K562 (cell line): ENCODE measurements at regions not wholly inside any gene's neighbourhood (a gene's known extent, or its start where the extent isn't known, plus 50 kb on each side); places are given as distances from the start of the nearest gene placed in this dataset.

Experiments used
- ATAC-seq: fragments of 200-7000 bp; cut with Tn5 transposase; 3 replicates; pipeline ENCODE4 v1.9.1; 2020; ENCODE audit warnings: moderate library complexity
- BruUV-seq: library from RNA; stranded (reverse); fragments of 400-500 nt; replicated peaks from 2 replicates; lab custom pipeline; 2021; lab: Mats Ljungman, UMichigan
- CTCF ChIA-PET: fragments of 300-600 bp; formaldehyde crosslinking; extraction: SDS; loops from one replicate; lab custom pipeline; 2021; ENCODE audit warnings: low intra/inter-chr PET ratio; lab: Yijun Ruan, JAX
- POLR2A ChIA-PET: fragments of 300-600, 350-650 bp; sonication (Branson Sonifier 250); formaldehyde crosslinking; extraction: SDS; loops from one replicate; lab custom pipeline; 2021; ENCODE audit warnings: antibody characterized with exemption, inconsistent platforms; lab: Yijun Ruan, JAX
- DNase-seq, 4 experiments: peaks; one replicate each; pipeline versions ENCODE4 v3.0.0 to v3.0.0-alpha.2; 2011 to 2018; ENCODE audit warnings: low spot score in 3 of 4, mixed read lengths in 3 of 4; ENCODE audit errors: extremely low read depth in 1 of 4
- FAIRE-seq: peaks from 2 replicates; lab custom pipeline; 2011; peaks lifted over from hg19 to GRCh38; lab: Jason Lieb, UNC
- H2AFZ ChIP-seq: 2 replicates; pipeline ENCODE4 v1.6.0; 2011; ENCODE audit warnings: low read depth, low read length, control low read depth, inconsistent platforms
- H3K27ac ChIP-seq: fragments of 200-600 bp; 3 replicates; pipeline ENCODE4 v1.8.0; 2011; ENCODE audit warnings: low read depth, mild to moderate bottlenecking, control low read depth, inconsistent platforms, low read length, moderate library complexity, mixed read lengths; ENCODE audit errors: extremely low read depth
- H3K27me3 ChIP-seq, 2 experiments: fragments of 300-600 bp in 1 of 2; 2 replicates in 1 of 2; 3 replicates in 1 of 2; pipeline versions ENCODE4 v1.6.0 to v1.8.0; 2011; ENCODE audit warnings: inconsistent platforms in 2 of 2, low read length in 2 of 2, mild to moderate bottlenecking in 1 of 2, mixed read lengths in 1 of 2, moderate library complexity in 1 of 2; ENCODE audit not compliant: control insufficient read depth in 2 of 2, insufficient read depth in 2 of 2
- H3K36me3 ChIP-seq: fragments of 300-600 bp; 3 replicates; pipeline ENCODE4 v1.8.0; 2011; ENCODE audit warnings: mild to moderate bottlenecking, low read length, inconsistent platforms; ENCODE audit not compliant: control insufficient read depth, insufficient read depth
- H3K4me1 ChIP-seq, 2 experiments: fragments of 200-600 bp in 1 of 2; replicated peaks in 1 of 2; 2 replicates in 1 of 2; 3 replicates in 1 of 2; pipeline versions ENCODE4 v1.5.1 to v1.8.0; 2011; ENCODE audit warnings: inconsistent platforms in 2 of 2, low read length in 2 of 2, mild to moderate bottlenecking in 1 of 2, mixed read lengths in 1 of 2, moderate library complexity in 1 of 2; ENCODE audit not compliant: control insufficient read depth in 2 of 2, insufficient read depth in 2 of 2
- H3K4me2 ChIP-seq: 2 replicates; pipeline ENCODE4 v1.6.1; 2011; ENCODE audit warnings: low read length, control low read depth, inconsistent platforms, mixed read lengths; ENCODE audit not compliant: insufficient read depth
- H3K4me3 ChIP-seq: fragments of 200-600 bp; sonication (generic), shearing (Covaris generic); 2 replicates; pipeline ENCODE4 v1.5.1; 2016; ENCODE audit warnings: control low read depth, inconsistent platforms
- H3K79me2 ChIP-seq: fragments of 200-600 bp; 3 replicates; pipeline ENCODE4 v1.8.0; 2011; ENCODE audit warnings: low read length, inconsistent platforms; ENCODE audit not compliant: control insufficient read depth, insufficient read depth
- H3K9ac ChIP-seq, 2 experiments: 2 replicates each; pipeline versions ENCODE4 v1.6.0 to v1.6.1; 2011; ENCODE audit warnings: low read depth in 2 of 2, low read length in 2 of 2, control low read depth in 1 of 2, inconsistent platforms in 1 of 2, mild to moderate bottlenecking in 1 of 2, mixed read lengths in 1 of 2; ENCODE audit not compliant: insufficient read depth in 1 of 2
- H3K9me1 ChIP-seq: one replicate; pipeline ENCODE4 v1.6.0; 2011; ENCODE audit warnings: inconsistent platforms, mild to moderate bottlenecking, low read length, moderate library complexity; ENCODE audit not compliant: control insufficient read depth, insufficient read depth
- H3K9me3 ChIP-seq: replicated peaks from 2 replicates; pipeline ENCODE4 v1.5.1; 2011; ENCODE audit warnings: low read depth, low read length, inconsistent platforms; ENCODE audit not compliant: control insufficient read depth, insufficient read depth
- H4K20me1 ChIP-seq: replicated peaks from 2 replicates; pipeline ENCODE4 v1.6.1; 2011; ENCODE audit warnings: low read length, inconsistent platforms, mixed read lengths; ENCODE audit not compliant: control insufficient read depth, insufficient read depth
- GABPB1 ChIP-seq: sonication (generic); formaldehyde crosslinking; IDR thresholded peaks from 2 replicates; pipeline ENCODE4 v1.8.0; 2022; ENCODE audit warnings: mild to moderate bottlenecking, missing genetic modification reagents
- GABPB2 ChIP-seq: fragments of 250-450 bp; sonication (Bioruptor Pico); conservative IDR thresholded peaks from 2 replicates; pipeline ENCODE4 v1.5.1; 2021; ENCODE audit warnings: mild to moderate bottlenecking
- KDM4B ChIP-seq, 2 experiments: fragments of 450-650 bp in 1 of 2; sonication (generic) in 1 of 2; IDR thresholded peaks; 2 replicates each; pipeline ENCODE4 v1.6.1; 2016 to 2017; ENCODE audit warnings: borderline replicate concordance in 2 of 2, antibody characterized with exemption in 1 of 2, low read depth in 1 of 2, mild to moderate bottlenecking in 1 of 2
- KLF10 ChIP-seq: fragments of 250-450 bp; sonication (Bioruptor Pico); IDR thresholded peaks from 2 replicates; pipeline ENCODE4 v1.6.1; 2021; ENCODE audit warnings: matching md5 sums
- NFIC ChIP-seq: fragments of 450-650 bp; IDR thresholded peaks from 2 replicates; pipeline ENCODE4 v1.6.1; 2017; ENCODE audit warnings: mild to moderate bottlenecking, inconsistent platforms
- PTRF ChIP-seq: fragments of 450-650 bp; IDR thresholded peaks from 2 replicates; pipeline ENCODE4 v1.6.1; 2016; ENCODE audit warnings: mild to moderate bottlenecking, missing genetic modification characterization, missing compliant biosample characterization
- RAD51 ChIP-seq: fragments of 450-650 bp; IDR thresholded peaks from 2 replicates; pipeline ENCODE4 v1.7.1; 2016; ENCODE audit warnings: low read depth, mild to moderate bottlenecking, borderline replicate concordance
- RBBP5 ChIP-seq: fragments of 200-600 bp; sonication (generic); IDR thresholded peaks from 2 replicates; pipeline ENCODE4 v1.6.1; 2012; ENCODE audit warnings: borderline replicate concordance, mild to moderate bottlenecking, low read length, control low read depth, inconsistent platforms; ENCODE audit not compliant: insufficient read depth, poor library complexity, severe bottlenecking
- SRF ChIP-seq, 2 experiments: fragments of 250-450, 450-650 bp in 1 of 2; sonication (Bioruptor Pico) in 1 of 2; sonication (generic) in 1 of 2; formaldehyde crosslinking; IDR thresholded peaks; 2 replicates each; pipeline versions ENCODE4 v1.5.0 to v1.5.1; 2020 to 2022; ENCODE audit warnings: mild to moderate bottlenecking in 1 of 2, missing genetic modification reagents in 1 of 2
- TRIM24 ChIP-seq, 2 experiments: fragments of 450-650 bp; IDR thresholded peaks; 2 replicates each; pipeline ENCODE4 v1.6.1; 2016
- ZBTB8A ChIP-seq: fragments of 450-650 bp; IDR thresholded peaks from 2 replicates; pipeline ENCODE4 v1.6.1; 2018; ENCODE audit warnings: mild to moderate bottlenecking, moderate library complexity; ENCODE audit not compliant: partially characterized antibody
- ZNF830 ChIP-seq: fragments of 250-450 bp; sonication (Bioruptor Pico); IDR thresholded peaks from 2 replicates; pipeline ENCODE4 v1.5.0; 2021; ENCODE audit warnings: mild to moderate bottlenecking
- WGBS: fragments of 100-300 bp; shearing (Covaris generic); methylation state at CpG from one replicate; pipeline ENCODE4 v1.1.6; 2016; ENCODE audit warnings: low coverage, mixed read lengths; ENCODE audit not compliant: insufficient coverage; ENCODE audit errors: missing lambda C conversion rate; 5-methylcytosine and 5-hydroxymethylcytosine counted together
- in situ Hi-C: fragments of 300-500 bp; cut with MboI; formaldehyde crosslinking; loops from 4 replicates; pipeline ENCODE4 v1.15.0; 2018; ENCODE audit warnings: inconsistent platforms, mixed read lengths
- intact Hi-C: fragments of 100-400 bp; cut with micrococcal nuclease; formaldehyde crosslinking; loops from 2 replicates; pipeline ENCODE4 v1.14.2; 2022
- TF ChIP-seq, protein P1 (sequence below): fragments of 250-450 bp; sonication (Bioruptor Pico); IDR thresholded peaks from 2 replicates; pipeline ENCODE4 v1.4.0; 2020; ENCODE audit warnings: borderline replicate concordance

- TF ChIP-seq RBBP5, result no peak
- TF ChIP-seq, protein P1, sequence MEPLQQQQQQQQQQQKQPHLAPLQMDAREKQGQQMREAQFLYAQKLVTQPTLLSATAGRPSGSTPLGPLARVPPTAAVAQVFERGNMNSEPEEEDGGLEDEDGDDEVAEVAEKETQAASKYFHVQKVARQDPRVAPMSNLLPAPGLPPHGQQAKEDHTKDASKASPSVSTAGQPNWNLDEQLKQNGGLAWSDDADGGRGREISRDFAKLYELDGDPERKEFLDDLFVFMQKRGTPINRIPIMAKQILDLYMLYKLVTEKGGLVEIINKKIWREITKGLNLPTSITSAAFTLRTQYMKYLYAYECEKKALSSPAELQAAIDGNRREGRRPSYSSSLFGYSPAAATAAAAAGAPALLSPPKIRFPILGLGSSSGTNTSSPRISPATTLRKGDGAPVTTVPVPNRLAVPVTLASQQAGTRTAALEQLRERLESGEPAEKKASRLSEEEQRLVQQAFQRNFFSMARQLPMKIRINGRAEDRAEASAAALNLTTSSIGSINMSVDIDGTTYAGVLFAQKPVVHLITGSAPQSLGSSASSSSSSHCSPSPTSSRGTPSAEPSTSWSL (CRISPR knock-in tag), result no peak
- no peak for TF ChIP-seq RAD51
- no peak for TF ChIP-seq GABPB1 (CRISPR knock-in tag)
- no peak for TF ChIP-seq SRF (CRISPR knock-in tag; IDR thresholded peaks at IDR 0.05)
- no peak for TF ChIP-seq KDM4B (IDR thresholded peaks at IDR 0.05; ENCODE audit: borderline replicate concordance in 2 of 2, low read depth in 1 of 2)
- TF ChIP-seq GABPB2, result no peak
- no peak for TF ChIP-seq ZBTB8A
- TF ChIP-seq ZNF830 (CRISPR knock-in tag), result no peak
- no peak for TF ChIP-seq PTRF (tag)
- TF ChIP-seq KLF10 (CRISPR knock-in tag), result no peak
- no peak for TF ChIP-seq NFIC
- no peak for TF ChIP-seq TRIM24 (IDR thresholded peaks at IDR 0.05)
- TF ChIP-seq, all 486 proteins: peak for 0
- H3K9ac ChIP-seq, result no peak overlapping the region
- H2AFZ ChIP-seq, result no peak overlapping the region
- no peak for FAIRE-seq
- no peaks in the 10 kb centered on the region for H3K79me2 ChIP-seq
- no peak overlapping the region for H3K4me3 ChIP-seq
- H3K9me3 ChIP-seq, result no peaks in the 10 kb centered on the region; the same call in 1 of the 2 replicates
- intact Hi-C loops, result no loop called here
- no peak for ATAC-seq
- H3K27me3 ChIP-seq, result no peaks in the 10 kb centered on the region
- ChIA-PET CTCF (no interaction called here), POLR2A (no interaction called here)
- no peaks in the 10 kb centered on the region for H3K9me1 ChIP-seq
- H3K36me3 ChIP-seq, result no peaks in the 10 kb centered on the region
- in situ Hi-C loops, result no loop called here
- no peaks in the 10 kb centered on the region for H4K20me1 ChIP-seq
- no TSS peak for BruUV-seq
- DNase-seq, result no peak
- no peak overlapping the region for H3K4me2 ChIP-seq
- H3K4me1 ChIP-seq, result no peaks in the 10 kb centered on the region
- 4% methylated on average over 2 of the region's 2 CpGs for WGBS
- no peak overlapping the region for H3K27ac ChIP-seq
Measured at GRCh38 chr4:33080275-33080674, 2360.1 kb downstream of the PCDH7 start.
